ENCODE measurements at regions not wholly inside any gene's neighbourhood (a gene's known extent, or its start where the extent isn't known, plus 50 kb on each side); places are given as distances from the start of the nearest gene placed in this dataset.

- DNase-seq (ENCODE audit: low read depth) = no peak
Measured at GRCh38 chr5:54769746-54770145, 215.6 kb downstream of the ESM1 start.

- DNase-seq (ENCODE audit: low read depth) = no peak
Measured at GRCh38 chr5:54769072-54769471, 216.3 kb downstream of the ESM1 start.

- no peak for DNase-seq (ENCODE audit: low read depth)
Measured at GRCh38 chr5:54766748-54767147, 218.6 kb downstream of the ESM1 start.

GRCh38 chr5:54765165-54766028 is 220.0 kb downstream of the ESM1 start:
- no peak for DNase-seq (ENCODE audit: low read depth)

GRCh38 chr5:54764102-54765090 is 221.0 kb downstream of the ESM1 start:
- DNase-seq (ENCODE audit: low read depth) = no peak

- DNase-seq (ENCODE audit: low read depth) = no peak
Measured at GRCh38 chr5:54761213-54761701, 224.1 kb downstream of the ESM1 start.

GRCh38 chr5:54760182-54760935 is 225.0 kb downstream of the ESM1 start:
- DNase-seq (ENCODE audit: low read depth) = no peak

GRCh38 chr5:54758038-54758437 is 227.4 kb downstream of the ESM1 start:
- no peak for DNase-seq (ENCODE audit: low read depth)

GRCh38 chr5:54757541-54757940 is 227.9 kb downstream of the ESM1 start:
- DNase-seq (ENCODE audit: low read depth) = no peak

- no peak for DNase-seq (ENCODE audit: low read depth)
Measured at GRCh38 chr5:54756796-54757402, 228.5 kb downstream of the ESM1 start.

GRCh38 chr5:54756301-54756700 is 229.1 kb downstream of the ESM1 start:
- no peak for DNase-seq (ENCODE audit: low read depth)

- no peak for DNase-seq (ENCODE audit: low read depth)
Measured at GRCh38 chr5:54754878-54755277, 230.5 kb downstream of the ESM1 start.

GRCh38 chr5:54754420-54754819 is 231.0 kb downstream of the ESM1 start:
- no peak for DNase-seq (ENCODE audit: low read depth)

GRCh38 chr5:54753753-54754152 is 231.6 kb downstream of the ESM1 start:
- no peak for DNase-seq (ENCODE audit: low read depth)

- no peak for DNase-seq (ENCODE audit: low read depth)
Measured at GRCh38 chr5:54753034-54753433, 232.4 kb downstream of the ESM1 start.

- no peak for DNase-seq (ENCODE audit: low read depth)
Measured at GRCh38 chr5:54748527-54748926, 231.0 kb downstream of the SNX18 start.

GRCh38 chr5:54746777-54747398 is 229.3 kb downstream of the SNX18 start:
- no peak for DNase-seq (ENCODE audit: low read depth)

GRCh38 chr5:54746346-54746745 is 228.8 kb downstream of the SNX18 start:
- no peak for DNase-seq (ENCODE audit: low read depth)

- no peak for DNase-seq (ENCODE audit: low read depth)
Measured at GRCh38 chr5:54745599-54745998, 228.0 kb downstream of the SNX18 start.

GRCh38 chr5:54743997-54744788 is 226.6 kb downstream of the SNX18 start:
- peak; percentile 21 for DNase-seq (ENCODE audit: low read depth)
